Gastroesophageal sphincter (tissue), 4 donors: ENCODE measurements at regions not wholly inside any gene's neighbourhood (a gene's known extent, or its start where the extent isn't known, plus 50 kb on each side); places are given as distances from the start of the nearest gene placed in this dataset.
"Not testable (repeated sequence)": the region's sequence is repeated elsewhere in the genome, so short reads cannot be mapped to it uniquely, and the experiment has no call there.

Source experiments
- ATAC-seq: fragments of 150-250 bp; one replicate; pipeline ENCODE4 v1.9.1; 2016; ENCODE audit warnings: mild to moderate bottlenecking, moderate library complexity
- H3K27ac ChIP-seq, 4 donors: fragments of 200-600 bp; sonication (generic) in 3 of 4; 1 replicate in 3 of 4; 2 replicates in 1 of 4; pipeline ENCODE4 v1.5.1; 2016 to 2019
- H3K27me3 ChIP-seq: fragments of 200-600 bp; sonication (generic); one replicate; pipeline ENCODE4 v1.5.1; 2019
- H3K36me3 ChIP-seq, 2 donors: fragments of 200-600 bp; sonication (generic); one replicate each; pipeline ENCODE4 v1.5.1; 2019; ENCODE audit warnings: control low read depth in 1 of 2
- H3K4me1 ChIP-seq, 3 donors: fragments of 200-600 bp; sonication (generic); 1 replicate in 2 of 3; 2 replicates in 1 of 3; pipeline ENCODE4 v1.5.1; 2016 to 2019; ENCODE audit warnings: control low read depth in 2 of 3
- H3K4me3 ChIP-seq, 2 donors: fragments of 200-600 bp; sonication (generic); one replicate each; pipeline ENCODE4 v1.5.1; 2019; ENCODE audit warnings: mild to moderate bottlenecking in 1 of 2, moderate library complexity in 1 of 2
- H3K9me3 ChIP-seq, 3 donors: fragments of 200-600 bp; sonication (generic); one replicate each; pipeline ENCODE4 v1.5.1; 2017 to 2019; ENCODE audit warnings: control low read depth in 2 of 3
- CTCF ChIP-seq, 4 experiments: fragments of 200-600 bp in 2 of 4; fragments of 450-650 bp in 2 of 4; sonication (generic) in 1 of 4; IDR thresholded peaks; one replicate each; pipeline ENCODE4 v1.5.1; 2017 to 2019; ENCODE audit warnings: antibody characterized with exemption in 4 of 4, mild to moderate bottlenecking in 2 of 4, moderate library complexity in 2 of 4
- EP300 ChIP-seq: sonication (generic); formaldehyde crosslinking; IDR thresholded peaks from one replicate; pipeline ENCODE4 v1.6.1; 2017; ENCODE audit warnings: antibody characterized with exemption, mild to moderate bottlenecking
- POLR2A ChIP-seq, 2 donors: fragments of 450-650 bp; IDR thresholded peaks; one replicate each; pipeline ENCODE4 v1.6.1; 2017; ENCODE audit warnings: antibody characterized with exemption in 2 of 2, mild to moderate bottlenecking in 2 of 2, moderate library complexity in 1 of 2
- POLR2AphosphoS5 ChIP-seq: sonication (generic); formaldehyde crosslinking; IDR thresholded peaks from one replicate; pipeline ENCODE4 v1.6.1; 2017; ENCODE audit warnings: antibody characterized with exemption
- WGBS, 2 donors: methylation state at CpG; one replicate each; pipeline ENCODE4 v1.1.5; 2018; ENCODE audit warnings: low coverage in 1 of 2; 5-methylcytosine and 5-hydroxymethylcytosine counted together

DNA sequence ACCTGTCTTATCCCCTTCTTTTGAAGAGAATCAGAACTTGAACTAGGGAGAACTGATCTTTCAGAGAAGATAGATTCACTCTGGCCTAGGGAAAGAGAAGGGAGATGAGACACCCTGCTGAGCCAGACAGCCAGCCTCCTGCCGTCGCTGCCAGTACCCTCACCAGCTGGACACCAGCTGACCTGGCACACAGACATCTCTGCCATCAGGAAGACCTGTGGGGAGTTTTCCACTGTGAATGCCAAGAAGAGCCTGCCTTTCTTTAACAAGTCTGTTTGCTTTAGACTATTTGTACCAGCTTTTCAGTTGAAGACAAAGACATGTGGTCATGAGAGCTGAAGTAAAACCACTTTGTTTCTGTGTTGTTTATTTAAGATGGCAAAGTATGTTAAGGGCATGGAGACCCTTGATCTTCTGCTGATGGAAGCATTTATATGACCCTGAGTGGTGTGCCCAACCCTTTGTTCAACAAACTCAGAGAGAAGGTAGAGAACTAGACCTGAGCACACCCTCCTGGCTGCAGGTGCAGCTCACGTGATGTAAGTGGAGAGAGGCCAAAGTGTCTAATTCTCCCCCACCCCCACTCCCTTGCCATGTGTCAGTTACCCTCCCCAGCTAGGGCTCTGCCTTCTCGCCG is 82.3 kb upstream of the SLC24A3 start:
- Histone ChIP-seq H3K4me3 (no peak overlapping the region), H3K27ac (no peak overlapping the region), H3K4me1 (no peaks in the 10 kb centered on the region), H3K9me3 (peaks cover 0 to 6% (median 0%) of the 10 kb centered on the region in 3 donors), H3K27me3 (no peaks in the 10 kb centered on the region), H3K36me3 (no peaks in the 10 kb centered on the region)
- TF ChIP-seq EP300 (no peak), CTCF (IDR thresholded peaks at IDR 0.05) (no peak), POLR2A (IDR thresholded peaks at IDR 0.05) (no peak), POLR2AphosphoS5 (no peak)
- 51 to 60% methylated on average over 1 to 5 of the region's 5 CpGs for WGBS, 2 donors
- ATAC-seq: no peak

DNA sequence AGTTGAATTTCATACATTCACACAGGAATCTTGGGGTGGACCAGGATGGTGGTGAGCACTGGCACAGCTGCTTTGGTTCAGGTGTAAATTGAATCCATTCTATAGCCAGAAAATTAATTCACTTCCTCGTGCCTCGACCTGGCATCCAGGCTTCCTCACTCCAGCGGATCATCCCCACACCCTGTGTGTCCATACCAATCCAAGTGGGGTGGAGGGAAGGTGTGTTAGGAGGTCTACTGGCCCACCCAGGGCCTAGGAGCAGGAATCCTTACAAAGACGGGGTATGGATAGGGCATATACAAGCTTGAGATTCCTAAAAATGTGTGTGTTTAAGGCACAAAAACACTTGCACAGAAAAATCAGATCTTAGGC is 81.8 kb upstream of the SLC24A3 start:
- Histone ChIP-seq H3K27me3 (no peaks in the 10 kb centered on the region), H3K36me3 (no peaks in the 10 kb centered on the region), H3K4me1 (no peaks in the 10 kb centered on the region), H3K9me3 (peaks cover 0 to 11% (median 0%) of the 10 kb centered on the region in 3 donors), H3K4me3 (no peak overlapping the region), H3K27ac (no peak overlapping the region)
- 83 to 100% methylated on average over 3 of the region's 4 CpGs for WGBS, 2 donors
- TF ChIP-seq POLR2AphosphoS5 (no peak), CTCF (IDR thresholded peaks at IDR 0.05) (no peak), POLR2A (IDR thresholded peaks at IDR 0.05) (no peak), EP300 (no peak)
- ATAC-seq: no peak

DNA sequence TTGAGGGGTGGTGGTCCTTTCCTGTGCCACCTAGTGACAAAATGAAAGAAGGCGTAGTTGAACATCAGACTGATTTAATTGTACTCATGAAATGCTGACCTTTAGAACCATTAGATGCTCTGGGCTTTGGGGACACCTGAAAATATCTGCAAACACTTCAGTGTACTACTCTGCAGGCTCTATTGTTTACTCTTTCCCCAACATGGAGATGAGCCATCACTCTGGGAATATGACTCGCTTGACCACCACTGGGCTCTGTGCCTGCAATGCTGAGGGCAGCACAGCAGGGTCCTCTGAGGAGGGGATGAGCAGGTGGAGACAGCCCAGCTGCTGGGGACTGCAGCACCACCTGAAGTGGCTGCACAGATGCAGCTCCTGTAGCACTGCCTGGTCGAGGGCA is 74.8 kb upstream of the SLC24A3 start:
- no peak overlapping the region for H3K4me3 ChIP-seq
- WGBS, 2 donors: 61 to 74% methylated on average over 3 of the region's 3 CpGs
- H3K27me3 ChIP-seq: no peaks in the 10 kb centered on the region
- H3K4me1 ChIP-seq: no peaks in the 10 kb centered on the region
- no peak for TF ChIP-seq POLR2AphosphoS5
- TF ChIP-seq POLR2A (IDR thresholded peaks at IDR 0.05): no peak
- TF ChIP-seq CTCF (IDR thresholded peaks at IDR 0.05): no peak
- no peak for TF ChIP-seq EP300
- H3K27ac ChIP-seq: no peak overlapping the region
- no peak for ATAC-seq
- peaks cover 0 to 19% (median 0%) of the 10 kb centered on the region in 3 donors for H3K9me3 ChIP-seq
- no peaks in the 10 kb centered on the region for H3K36me3 ChIP-seq

DNA sequence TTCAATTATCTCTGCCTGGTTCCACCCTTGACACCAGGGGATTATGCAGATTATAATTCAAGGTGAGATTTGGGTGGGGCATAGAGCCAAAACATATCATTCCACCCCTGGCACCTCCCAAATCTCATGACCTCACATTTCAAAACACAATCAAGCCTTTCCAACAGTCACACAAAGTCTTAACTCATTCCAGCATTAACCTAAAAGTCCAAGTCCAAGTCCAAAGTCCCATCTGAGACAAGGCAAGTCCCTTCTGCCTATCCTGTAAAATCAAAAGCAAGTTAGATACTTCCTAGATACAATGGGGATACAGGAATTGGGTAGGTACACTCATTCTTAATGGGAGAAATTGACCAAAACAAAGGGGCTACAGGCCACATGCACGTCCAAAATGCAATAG is 73.7 kb upstream of the SLC24A3 start:
- Histone ChIP-seq H3K36me3 (no peaks in the 10 kb centered on the region), H3K27ac (no peak overlapping the region), H3K4me1 (no peaks in the 10 kb centered on the region), H3K9me3 (peaks cover 0 to 19% (median 0%) of the 10 kb centered on the region in 3 donors), H3K4me3 (no peak overlapping the region), H3K27me3 (no peaks in the 10 kb centered on the region)
- no peak for ATAC-seq
- 70 to 100% methylated on average over 1 of the region's 1 CpG for WGBS, 2 donors
- TF ChIP-seq EP300 (no peak), POLR2AphosphoS5 (no peak)

DNA sequence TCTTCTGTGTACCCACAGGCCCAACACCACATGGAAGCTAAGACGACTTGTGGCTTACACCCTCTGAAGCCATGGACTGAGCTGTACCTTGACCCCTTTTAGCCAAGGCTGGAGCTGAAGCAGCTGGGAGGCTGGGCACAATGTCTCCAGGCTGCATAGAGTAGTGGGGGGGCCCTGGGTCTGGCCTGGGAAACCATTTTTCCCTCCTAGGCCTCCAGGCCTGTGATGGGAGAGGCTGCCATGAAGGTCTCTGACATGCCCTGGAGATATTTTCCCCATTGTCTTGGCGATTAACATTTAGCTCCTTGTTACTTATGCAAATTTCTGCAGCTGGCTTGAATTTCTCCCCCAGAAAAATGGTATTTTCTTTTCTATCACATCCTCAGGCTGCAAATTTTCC is 72.9 kb upstream of the SLC24A3 start:
- not testable (repeated sequence) for H3K4me1 ChIP-seq, H3K4me3 ChIP-seq, H3K27ac ChIP-seq, ATAC-seq, H3K36me3 ChIP-seq, H3K27me3 ChIP-seq
- peaks cover 0 to 18% (median 0%) of the 10 kb centered on the region in 3 donors for H3K9me3 ChIP-seq
- 80% methylated on average over 1 of the region's 2 CpGs; no CpG with 5 or more reads in 1 of the 2 donors for WGBS, 2 donors

- Histone ChIP-seq H3K27ac (no peak overlapping the region), H3K27me3 (no peaks in the 10 kb centered on the region), H3K36me3 (no peaks in the 10 kb centered on the region), H3K4me1 (no peaks in the 10 kb centered on the region), H3K9me3 (no peaks in the 10 kb centered on the region), H3K4me3 (no peak overlapping the region)
- no peak for ATAC-seq
- WGBS, 2 donors: 61 to 93% methylated on average over 3 of the region's 3 CpGs
- TF ChIP-seq POLR2A (IDR thresholded peaks at IDR 0.05): no peak
- no peak for TF ChIP-seq EP300
- no peak for TF ChIP-seq CTCF (IDR thresholded peaks at IDR 0.05)
- no peak for TF ChIP-seq POLR2AphosphoS5
Observed at GRCh38 chr20:19141998-19142397, 70.4 kb upstream of the SLC24A3 start.
